ENCODE measurements at regions not wholly inside any gene's neighbourhood (a gene's known extent, or its start where the extent isn't known, plus 50 kb on each side); places are given as distances from the start of the nearest gene placed in this dataset.

GRCh38 chr6:11384531-11385309, 152.3 kb upstream of the NEDD9 start:
- TF ChIP-seq CTCF (IDR thresholded peaks at IDR 0.05; ENCODE audit: insufficient read depth, low read length, poor library complexity, severe bottlenecking) (no peak), EZH2phosphoT487 (conservative IDR thresholded peaks at IDR 0.05; ENCODE audit: low read length) (no peak)

All from SU-DHL-6 (cell line).